ENCODE measurements at regions not wholly inside any gene's neighbourhood (a gene's known extent, or its start where the extent isn't known, plus 50 kb on each side); places are given as distances from the start of the nearest gene placed in this dataset.

DNA sequence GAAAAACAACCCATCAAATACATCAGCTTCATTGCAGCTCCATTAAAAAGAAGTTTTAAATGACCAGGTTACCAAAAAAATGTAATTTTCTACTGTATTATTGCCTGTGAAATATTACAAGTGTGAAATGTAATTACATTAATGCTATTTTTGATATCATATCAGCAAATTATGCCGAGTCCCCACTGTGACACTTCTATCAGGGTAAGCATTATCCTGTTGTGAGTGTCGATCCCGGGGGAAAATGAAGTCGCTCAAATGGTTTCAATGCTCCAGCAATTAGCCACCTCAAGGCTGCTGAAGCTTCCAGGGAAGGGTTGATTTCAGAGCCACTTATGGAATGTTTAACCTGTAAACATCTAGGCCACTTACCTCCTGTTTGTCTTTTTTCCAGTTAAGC lies 70.4 kb downstream of the RCN1 start:
- DNase-seq = no peak

DNA sequence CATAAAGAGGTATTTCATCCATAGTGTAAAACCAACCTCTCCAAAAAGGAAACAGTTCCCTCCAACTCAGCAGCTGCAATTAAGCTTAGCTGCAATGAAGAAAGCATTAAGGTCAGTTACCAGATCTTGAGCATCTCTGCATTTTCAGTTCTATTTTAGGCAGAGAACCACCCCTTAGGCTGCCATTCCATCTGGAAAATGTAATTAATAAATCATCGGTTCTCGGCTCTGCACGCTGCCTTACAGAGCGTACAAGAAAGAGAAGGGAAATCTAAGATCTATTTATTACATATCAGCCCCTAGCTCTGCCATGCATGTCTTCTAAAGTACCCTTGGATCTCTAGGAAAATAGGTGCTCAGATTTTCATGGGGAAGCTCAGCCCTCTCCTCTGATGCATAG lies 71.5 kb downstream of the RCN1 start:
- DNase-seq = no peak

DNA sequence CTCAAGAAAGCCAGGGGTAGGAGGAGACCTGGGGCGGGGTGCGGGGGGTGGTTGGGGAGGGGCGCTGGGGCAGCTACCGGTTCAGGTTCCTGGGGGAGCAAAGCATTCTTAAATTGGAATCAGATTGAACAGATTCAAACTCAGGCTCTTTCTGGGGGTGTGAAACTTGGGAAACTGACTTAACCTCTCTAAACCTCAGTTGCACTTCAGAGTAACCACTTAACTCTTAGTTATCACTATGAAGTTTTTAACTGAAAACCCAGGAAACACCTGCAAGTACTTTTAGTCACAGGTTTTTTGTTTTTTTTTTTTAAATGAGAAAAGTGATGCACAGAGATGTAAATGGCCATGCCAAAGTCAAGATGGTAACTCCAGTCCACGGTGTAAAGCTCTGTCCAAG lies 72.0 kb downstream of the RCN1 start:
- DNase-seq = no peak

DNA sequence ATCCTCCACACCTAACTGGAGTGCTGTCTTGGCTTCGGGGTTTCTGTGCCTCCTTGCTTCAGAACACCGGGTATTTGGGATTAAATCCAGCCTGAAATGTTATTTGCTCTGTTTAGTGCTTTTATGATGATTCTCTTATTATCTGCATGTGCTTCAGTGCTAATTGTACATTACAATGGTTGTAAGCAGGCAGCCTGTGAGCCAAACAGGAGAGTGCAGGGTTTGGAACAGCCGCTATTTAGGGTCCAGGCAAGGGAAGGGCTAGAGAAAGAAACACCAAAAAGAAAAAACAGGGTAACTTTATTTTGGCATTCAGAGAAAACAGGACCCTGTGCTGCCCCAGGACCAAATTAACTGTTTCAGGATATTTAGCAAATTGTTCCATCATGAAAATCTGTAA lies 72.7 kb downstream of the RCN1 start:
- no peak for DNase-seq

DNA sequence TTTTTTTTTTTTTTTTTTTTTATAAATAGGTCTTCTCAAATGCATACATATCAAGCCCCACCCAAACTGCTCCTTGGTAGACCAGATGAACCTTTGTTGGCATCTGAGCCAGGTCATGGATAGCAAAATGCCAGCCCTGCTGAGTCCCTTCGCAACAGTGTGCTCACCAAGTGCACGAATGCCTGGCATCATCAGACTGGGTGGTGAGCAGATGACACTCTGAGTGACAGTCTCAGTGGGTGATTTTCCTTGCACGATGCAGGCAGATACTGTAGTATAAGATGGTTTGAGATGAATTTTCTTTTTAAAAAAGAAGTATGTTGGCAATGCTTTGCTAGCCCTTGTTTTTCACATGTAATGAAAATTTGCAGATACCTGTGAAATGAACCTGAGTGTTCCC lies 74.0 kb downstream of the RCN1 start:
- DNase-seq = no peak

DNA sequence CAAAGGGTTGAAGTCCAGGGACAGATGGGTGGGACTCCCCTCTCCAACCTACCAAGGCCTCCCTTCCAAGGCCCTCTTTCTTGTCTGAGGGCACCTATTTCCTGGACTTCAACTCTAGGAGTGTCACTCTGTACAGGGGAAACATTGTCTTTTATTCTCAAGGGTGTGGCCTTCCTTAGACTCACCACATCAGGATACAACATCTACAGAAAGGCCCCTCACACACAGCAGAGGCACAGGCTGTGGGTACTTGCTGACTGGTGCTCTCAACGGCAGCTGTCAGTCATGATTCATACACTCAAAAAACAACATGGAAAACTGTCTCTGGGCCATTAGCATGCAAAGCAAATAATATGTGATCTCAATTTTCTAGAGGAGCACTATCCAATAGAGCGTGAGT lies 78.0 kb downstream of the RCN1 start:
- no peak for DNase-seq

DNA sequence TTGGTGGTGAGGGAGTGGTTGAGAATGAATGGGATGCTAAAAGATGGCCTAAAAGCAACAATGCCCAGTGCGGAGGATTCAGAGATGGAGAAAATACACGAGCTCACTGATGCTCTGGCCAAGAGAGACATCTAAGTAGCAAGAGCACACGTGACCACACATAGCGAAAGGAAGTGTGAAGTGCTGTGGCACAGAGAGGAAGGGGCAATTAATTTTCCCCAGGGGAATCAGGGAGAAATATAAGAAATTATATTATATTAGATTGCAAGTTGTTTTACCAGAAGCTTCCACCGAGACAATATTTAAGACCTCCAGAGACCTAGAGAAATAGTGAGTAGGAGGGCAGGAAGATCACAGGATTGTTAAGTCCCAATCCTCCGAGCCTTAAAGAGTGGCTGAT lies 80.6 kb downstream of the RCN1 start:
- DNase-seq = no peak

DNA sequence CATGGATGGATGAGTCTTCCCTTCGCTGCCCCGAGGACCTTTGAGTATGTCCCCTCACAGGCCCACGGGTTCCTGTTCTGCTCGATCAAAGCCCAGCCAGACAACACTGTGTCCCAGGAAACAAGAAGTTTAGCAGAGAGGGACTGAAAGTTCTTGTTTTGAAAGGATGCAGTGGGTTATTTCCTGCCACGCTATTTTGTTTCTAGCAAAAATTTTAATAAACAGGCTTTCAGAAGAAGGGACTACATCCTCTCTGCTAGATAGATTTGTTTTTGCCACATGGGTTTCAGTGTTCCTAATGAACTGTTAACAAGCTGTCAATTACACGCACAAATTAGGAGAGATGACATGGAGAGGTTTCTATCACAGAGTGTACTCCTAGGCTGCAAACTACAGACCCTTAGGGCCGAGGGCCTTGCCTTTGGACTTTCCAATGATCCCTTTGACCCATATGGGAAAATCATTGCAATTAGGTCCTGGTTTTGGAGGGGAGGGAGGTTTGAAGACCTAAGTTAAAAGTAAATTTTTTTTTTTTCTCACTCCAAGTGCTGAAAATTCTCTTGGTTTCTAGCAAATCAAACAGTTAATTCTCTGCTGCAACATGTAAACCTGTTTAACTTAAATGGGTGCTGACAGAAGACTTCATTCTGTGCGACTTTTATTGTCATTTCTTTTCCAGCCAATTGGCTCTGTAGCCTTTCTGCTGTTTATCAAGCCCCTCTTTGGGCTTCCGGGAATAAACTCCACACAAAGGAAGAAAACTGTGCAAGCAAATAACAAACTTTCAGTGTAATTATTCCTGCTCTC lies 81.4 kb downstream of the RCN1 start:
- DNase-seq = no peak

DNA sequence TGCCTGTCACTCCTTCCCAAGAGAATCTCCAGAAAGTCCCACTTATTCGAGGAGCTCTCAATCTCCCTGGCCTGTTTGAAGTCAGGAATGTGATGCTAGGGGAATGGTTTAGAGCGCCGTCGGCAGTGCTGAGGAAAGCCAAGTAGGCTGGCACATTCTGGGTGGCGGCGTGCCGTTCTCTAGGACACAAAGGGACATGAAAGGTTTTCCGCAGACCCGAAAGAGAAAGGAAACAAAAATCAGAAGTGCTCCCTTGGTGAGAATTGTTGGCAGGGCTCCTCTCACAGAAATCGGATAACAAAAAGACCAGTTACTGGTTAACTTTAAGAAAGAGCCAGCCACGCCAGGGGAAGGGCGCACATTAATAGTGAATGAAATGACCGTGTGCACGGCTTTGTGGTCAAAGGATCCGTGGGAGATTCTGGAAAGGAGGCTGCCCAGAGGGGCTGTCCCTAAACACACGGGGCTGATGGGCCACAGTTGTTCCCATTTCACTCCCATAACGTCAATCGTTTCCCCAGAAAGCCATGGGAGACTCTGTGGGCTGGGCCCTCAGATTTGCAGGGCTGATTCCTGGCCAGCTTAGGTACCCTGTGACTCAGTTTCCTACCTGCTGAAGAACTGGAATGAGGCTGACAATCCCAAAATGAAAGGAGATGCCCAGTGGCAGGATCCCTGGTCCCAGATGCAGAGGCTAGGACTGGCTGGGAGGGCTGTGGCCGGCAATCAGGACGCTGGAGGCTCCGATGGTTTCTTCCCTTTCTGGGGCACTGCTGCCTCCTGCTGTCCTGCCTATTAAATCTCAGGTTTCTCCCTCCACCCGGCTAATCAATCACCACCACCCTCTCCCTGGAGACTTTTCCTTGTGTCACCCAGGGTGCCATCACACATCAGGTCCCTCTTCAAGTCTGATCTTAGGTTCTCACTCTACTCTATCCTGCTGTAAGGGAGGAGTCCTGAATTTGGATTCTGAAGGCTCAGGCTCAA lies 82.3 kb downstream of the RCN1 start:
- peak; percentile 58 for DNase-seq

DNA sequence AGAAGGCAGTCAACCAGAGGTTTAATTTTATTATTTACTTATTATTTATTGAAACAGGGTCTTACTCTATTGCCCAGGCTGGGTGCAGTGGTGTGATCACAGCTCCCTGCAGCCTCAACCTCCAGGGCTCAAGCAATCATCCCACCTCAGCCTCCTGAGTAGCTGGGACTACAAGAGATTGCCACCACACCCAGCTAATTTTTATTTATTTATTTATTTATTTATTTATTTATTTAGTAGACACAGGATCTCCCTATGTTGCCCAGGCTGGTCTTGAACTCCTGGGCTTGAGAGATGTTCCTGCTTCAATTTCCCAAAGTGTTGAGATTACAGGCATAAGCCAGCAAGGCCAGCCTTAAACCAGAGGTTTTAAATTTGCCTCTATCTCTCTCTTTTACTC lies 83.1 kb downstream of the RCN1 start:
- DNase-seq = no peak

DNA sequence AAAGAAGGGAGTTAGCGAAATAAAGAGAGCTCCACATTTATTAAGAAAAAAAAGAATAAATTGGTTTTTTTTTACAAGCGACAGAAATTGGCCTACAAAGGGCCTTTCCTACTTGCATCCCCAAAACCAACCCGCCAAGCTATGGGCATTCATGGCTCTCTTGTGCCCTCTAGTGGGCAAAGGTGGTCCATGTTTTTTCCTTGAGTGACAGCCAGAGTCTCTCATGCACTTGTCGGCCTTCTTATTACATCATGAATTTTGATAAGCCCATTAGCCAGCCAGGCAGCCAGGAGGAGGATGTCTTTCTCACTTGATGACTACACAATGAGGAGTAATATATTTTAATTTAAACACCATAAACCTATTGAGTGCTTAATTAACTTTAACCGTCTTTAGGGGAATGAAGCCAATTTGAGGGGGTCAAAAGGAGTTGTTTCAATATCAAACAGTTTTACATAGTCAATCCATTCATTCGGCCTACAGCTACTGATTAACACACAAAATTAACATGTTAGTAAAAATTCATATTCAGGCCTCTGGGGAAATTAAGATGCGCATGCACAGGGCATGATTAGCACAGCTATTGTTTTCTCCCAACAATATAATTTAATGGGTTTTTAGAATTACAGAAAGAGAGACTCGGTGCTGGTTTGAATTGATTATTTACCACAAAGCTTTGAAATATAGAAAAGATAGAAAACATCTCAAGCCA lies 85.5 kb downstream of the RCN1 start:
- peak; percentile 77 for DNase-seq

DNA sequence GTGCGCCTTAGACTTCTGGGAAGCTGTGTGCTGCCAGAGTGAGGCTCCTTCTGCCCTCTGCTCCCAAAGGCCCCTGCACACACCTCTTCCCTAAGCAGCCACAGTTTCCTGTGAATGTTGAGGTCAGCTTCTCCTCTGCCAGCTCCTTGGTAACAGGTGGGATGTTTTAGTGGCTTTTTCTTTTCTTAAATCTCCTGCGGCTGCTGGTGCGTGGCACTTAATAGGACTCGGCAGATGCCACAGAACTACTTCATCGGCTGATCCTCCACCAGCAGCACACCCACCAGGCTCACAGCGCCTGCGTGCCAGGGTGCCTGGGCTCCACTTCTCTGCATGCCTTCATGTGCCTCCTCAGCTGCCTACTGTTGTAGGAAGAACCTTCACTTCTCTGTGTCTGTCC lies 87.8 kb downstream of the RCN1 start:
- DNase-seq = no peak

DNA sequence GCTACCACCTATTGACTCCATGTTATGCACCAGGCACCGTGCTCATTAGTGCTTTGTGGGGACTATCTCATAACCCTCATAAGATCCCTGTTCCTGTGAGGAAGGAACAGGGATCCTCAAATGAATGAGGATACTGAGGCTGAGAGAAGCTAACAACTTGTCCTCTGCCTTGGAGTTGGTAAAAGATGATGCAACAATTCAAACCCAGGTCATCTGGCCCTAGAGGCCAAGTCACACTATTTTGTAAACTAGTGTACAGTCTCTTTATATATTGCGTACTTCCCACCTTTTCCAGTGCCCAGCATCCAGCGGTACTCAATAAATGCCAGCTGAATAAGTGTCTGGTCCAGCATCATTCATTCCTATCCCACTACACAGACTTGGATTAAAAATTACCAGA lies 92.6 kb downstream of the RCN1 start:
- DNase-seq = no peak

DNA sequence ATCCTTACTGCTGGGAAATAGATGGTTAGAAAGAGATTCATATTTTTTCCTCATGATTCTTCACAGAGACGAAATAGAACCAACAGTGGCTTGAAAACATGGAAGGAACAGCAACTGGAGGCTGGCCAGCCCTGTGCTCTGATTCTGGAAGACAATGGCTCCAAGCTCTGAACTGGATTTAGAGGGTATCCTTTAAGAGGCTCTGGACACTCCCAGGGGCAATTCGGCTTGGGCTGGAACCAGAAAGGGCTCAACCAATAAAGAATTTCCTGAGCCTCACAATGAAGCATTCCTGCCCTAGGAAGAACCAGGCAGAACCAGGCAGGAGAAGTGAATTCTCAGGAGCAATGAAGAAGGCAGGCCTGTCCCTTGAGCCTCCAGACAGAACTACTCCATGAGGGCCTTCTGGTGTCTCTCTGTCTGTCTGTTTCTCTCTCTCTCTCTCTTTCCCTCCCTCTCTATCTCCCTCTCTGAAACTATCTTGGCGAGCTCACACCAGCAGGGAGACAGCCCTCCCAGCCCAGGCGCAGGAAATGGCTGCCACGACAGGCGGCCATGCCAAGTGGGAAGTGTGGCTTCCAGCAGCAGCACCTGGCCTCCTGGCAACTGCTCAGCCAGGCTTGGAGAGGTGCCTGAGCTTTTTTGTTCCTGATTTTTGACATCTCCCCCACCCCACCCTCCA lies 93.3 kb downstream of the RCN1 start:
- no peak for DNase-seq

DNA sequence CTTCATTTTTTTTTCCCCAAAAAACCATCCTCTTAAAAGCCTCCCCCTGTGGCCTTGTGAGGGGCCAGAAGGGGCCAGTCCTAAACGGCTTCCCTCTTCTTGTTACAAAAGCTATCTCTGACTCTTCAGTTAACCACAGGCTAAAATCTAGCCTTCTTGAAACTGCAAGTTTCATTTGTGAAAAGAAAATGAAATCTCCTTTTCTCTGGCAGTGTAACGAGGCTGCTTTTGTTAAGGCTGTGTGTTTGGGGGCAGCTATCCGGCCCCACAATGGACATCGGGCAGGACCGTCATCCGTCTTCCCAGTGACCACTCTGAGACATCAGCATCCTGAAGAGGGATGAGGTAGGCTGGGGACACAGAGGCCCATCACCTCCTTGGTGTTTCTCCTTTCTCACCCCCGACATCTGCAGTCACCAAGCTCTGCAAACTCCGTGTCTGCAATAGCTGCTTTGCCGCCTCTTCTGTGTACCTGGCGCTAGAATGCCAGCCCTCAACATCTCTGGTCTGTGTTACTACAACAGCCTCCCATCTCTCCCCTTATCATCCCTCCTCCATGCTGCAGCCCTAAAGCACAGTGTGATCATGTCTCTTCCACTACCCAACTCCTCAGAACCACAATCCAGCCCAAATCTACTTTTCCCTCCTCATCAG lies 94.0 kb downstream of the RCN1 start:
- DNase-seq = no peak

DNA sequence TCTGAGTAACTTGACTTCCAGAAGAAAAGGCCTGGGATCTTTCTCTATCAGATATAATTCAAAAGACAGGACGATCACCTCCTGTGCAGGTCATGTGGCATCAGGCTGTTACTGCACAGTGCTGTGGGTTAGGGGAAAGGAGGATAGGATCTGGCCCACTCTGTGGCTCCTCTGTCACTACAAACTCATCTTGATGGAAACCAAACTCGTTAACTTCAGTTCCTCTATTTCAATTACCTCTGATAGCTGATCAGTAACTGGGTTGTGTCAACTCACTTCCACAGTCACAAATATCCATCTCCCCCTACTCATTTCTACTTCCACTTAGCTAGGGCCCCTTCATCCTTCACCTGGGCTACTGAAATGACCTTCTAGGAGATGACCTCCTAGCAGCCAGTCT lies 95.2 kb downstream of the RCN1 start:
- no peak for DNase-seq

DNA sequence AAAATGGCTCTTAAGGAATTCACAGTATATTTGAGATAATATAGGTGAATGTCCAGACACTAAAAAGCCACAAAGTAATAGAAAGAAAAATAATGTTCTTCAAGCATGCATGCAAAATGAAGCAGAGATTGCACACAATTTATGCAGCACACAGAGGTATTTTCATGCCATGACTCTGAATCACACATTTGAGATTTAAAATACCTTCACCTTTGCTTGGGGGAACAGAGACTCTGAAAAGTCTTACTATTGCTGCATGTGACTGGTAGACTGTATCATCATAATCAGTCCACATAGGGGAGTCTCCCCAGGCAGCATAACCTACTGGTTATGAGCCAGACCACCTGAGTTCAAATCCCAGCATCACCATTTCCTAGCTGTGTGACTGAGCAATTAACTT lies 96.2 kb downstream of the RCN1 start:
- DNase-seq = no peak

DNA sequence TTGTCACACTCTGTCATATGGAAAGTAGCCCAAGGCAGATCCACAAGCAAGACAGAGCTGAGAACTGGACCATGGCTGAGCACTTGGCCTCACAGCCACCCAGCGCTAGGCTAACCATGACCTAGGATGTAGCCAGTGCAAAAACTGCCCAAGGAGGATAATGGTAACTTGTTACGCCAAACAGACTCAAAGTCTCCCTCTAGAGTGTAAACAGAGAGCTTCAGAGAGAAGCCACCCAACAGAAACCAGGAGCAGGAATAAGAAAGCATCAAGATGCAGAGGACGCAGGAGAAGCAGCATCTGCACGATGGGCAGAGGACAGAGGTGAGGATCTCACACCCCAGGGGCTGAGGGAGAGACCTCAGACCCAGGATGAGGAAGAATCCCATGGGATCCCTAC lies 97.9 kb downstream of the RCN1 start:
- no peak for DNase-seq

DNA sequence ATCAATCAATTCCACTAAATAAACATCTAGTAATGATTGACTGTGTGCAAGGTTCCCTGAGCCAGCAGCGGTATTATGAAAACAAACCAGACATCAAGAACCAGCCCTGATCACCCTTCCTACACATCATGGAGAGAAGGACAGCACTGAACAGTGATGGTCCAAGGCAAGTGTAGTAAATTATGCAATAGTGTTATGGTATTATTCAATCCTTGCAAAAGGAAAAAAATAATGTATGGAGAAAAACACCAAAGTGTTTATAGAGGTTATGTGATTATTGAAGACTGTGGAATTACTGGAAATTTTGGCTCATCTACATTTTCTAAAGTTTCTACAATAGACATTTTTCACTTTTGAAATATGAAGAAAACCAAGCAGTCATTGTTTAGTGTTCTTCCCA lies 105.3 kb downstream of the RCN1 start:
- no peak for DNase-seq

DNA sequence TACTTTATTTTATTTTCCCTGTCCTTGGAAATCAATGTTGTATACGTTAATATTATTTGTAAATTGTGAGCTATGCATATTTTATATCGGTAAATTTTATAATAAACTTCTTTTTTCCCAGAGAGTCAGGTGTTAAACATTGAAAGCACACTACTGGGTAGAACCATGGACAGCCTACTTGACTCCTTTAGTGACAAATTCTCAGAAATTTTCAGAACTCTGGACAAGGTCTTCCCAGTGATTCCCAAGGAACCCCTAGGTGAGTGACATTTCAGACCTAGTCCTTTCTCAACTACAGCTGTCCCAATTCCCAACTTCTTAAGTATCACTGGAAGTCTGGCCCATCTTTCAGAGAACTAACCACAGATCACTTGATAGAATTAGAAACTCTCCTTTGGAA lies 107.2 kb downstream of the RCN1 start:
- DNase-seq = no peak

DNA sequence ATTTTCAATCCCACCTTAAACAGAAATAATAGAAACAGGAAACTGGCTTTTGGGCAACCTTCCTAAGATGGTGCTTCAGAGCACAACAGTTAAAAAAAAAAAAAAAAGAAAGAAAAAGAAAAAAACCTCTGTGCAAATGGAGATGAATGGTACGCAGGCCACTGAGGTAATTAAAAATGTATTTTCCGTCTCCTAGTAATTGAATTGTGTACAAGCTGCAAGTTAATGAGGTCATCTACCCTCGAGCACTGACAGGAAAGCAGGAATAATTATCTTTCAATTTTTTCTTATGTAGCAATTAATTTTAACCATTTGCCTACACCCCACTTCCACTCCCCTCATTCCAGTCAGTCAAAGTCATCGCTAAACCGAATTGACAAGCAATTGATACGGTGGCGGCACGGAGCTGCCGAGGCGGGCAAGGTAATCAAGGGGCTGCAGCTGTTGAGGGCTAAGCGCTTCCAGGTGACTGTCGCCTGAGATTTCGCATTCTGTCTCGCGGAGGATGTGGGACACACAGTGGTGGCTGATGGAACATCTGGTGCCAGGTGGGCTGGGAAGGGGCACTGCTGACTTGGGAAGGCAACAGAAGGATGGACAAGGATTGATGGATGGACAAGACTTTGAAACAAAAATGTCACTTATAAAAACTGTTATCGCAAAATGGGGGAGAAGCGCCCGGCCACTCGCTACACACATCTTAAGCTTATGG lies 109.4 kb downstream of the RCN1 start:
- DNase-seq = no peak

DNA sequence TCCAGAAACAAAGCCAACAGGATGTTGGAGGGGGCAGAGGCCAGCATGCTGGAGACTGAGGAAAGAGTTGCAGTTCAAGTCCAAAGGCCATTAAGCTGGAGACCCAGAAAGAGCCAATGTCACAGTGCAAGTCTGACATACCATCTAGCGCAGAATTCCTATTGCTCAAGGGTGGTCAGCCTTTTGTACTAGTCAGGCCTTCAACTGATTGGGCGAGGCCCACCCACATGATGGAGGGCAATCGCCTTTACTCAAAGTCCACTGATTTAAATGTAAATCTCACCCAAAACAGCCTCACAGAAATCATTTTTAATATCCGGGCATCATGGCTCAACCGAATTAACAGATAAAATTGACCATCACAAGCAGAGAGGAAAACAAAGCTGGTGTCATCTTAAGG lies 113.9 kb downstream of the RCN1 start:
- DNase-seq = no peak
